OCI-LY3 (cell line): ENCODE measurements at regions not wholly inside any gene's neighbourhood (a gene's known extent, or its start where the extent isn't known, plus 50 kb on each side); places are given as distances from the start of the nearest gene placed in this dataset.

Experiments used
- H2AFZ ChIP-seq: fragments of 200-600, 300-600 bp; shearing (Covaris generic); 2 replicates; pipeline ENCODE4 v1.6.0; 2014; ENCODE audit warnings: antibody characterized with exemption, low read depth, low read length
- H3K27ac ChIP-seq: fragments of 200-600, 300-600 bp; sonication (generic); 2 replicates; pipeline ENCODE4 v1.5.1; 2014; ENCODE audit warnings: mild to moderate bottlenecking, low read length, moderate library complexity, mixed read lengths
- H3K27me3 ChIP-seq: fragments of 200-600, 300-600 bp; sonication (generic); 2 replicates; pipeline ENCODE4 v1.6.1; 2014; ENCODE audit warnings: low read depth, low read length, mixed read lengths
- H3K36me3 ChIP-seq: fragments of 200-600, 300-600 bp; sonication (generic); replicated peaks from 2 replicates; pipeline ENCODE3; 2014; ENCODE audit warnings: low read depth, low read length, mixed read lengths
- H3K4me1 ChIP-seq: fragments of 300-600, 200-600 bp; sonication (generic); 2 replicates; pipeline ENCODE4 v1.6.1; 2014; ENCODE audit warnings: low read length, mixed read lengths
- H3K4me2 ChIP-seq: fragments of 200-600, 300-600 bp; sonication (generic); 2 replicates; pipeline ENCODE4 v1.6.1; 2014; ENCODE audit warnings: low read length, mixed read lengths
- H3K4me3 ChIP-seq: fragments of 300-600, 200-600 bp; sonication (generic); 2 replicates; pipeline ENCODE4 v1.5.1; 2014; ENCODE audit warnings: antibody characterized with exemption, mild to moderate bottlenecking, low read length, moderate library complexity
- H3K79me2 ChIP-seq: fragments of 300-600, 200-600 bp; shearing (Covaris generic); 2 replicates; pipeline ENCODE4 v1.6.1; 2014; ENCODE audit warnings: mild to moderate bottlenecking, low read length, mixed read lengths
- H3K9ac ChIP-seq: fragments of 300-600, 200-600 bp; shearing (Covaris generic); 2 replicates; pipeline ENCODE4 v1.6.0; 2014; ENCODE audit warnings: mild to moderate bottlenecking, low read length, moderate library complexity
- H3K9me3 ChIP-seq: fragments of 200-600, 300-600 bp; shearing (Covaris generic); 2 replicates; pipeline ENCODE4 v1.6.1; 2014; ENCODE audit warnings: low read length, mixed read lengths; ENCODE audit not compliant: insufficient read depth
- H4K20me1 ChIP-seq: fragments of 200-600, 300-600 bp; sonication (generic); 2 replicates; pipeline ENCODE4 v1.6.1; 2016; ENCODE audit warnings: low read length, mixed read lengths; ENCODE audit not compliant: insufficient read depth
- EZH2phosphoT487 ChIP-seq: fragments of 200-600 bp; shearing (Covaris generic); IDR thresholded peaks from 2 replicates; pipeline ENCODE4 v1.6.1; 2018; ENCODE audit warnings: antibody characterized with exemption, mixed run types, low read depth
- TF ChIP-seq, protein P1 (sequence below): fragments of 200-600, 300-600 bp; sonication (generic); IDR thresholded peaks from 2 replicates; pipeline ENCODE4 v1.5.1; 2014; ENCODE audit warnings: antibody characterized with exemption, low read length, low read depth

- TF ChIP-seq, protein P1, sequence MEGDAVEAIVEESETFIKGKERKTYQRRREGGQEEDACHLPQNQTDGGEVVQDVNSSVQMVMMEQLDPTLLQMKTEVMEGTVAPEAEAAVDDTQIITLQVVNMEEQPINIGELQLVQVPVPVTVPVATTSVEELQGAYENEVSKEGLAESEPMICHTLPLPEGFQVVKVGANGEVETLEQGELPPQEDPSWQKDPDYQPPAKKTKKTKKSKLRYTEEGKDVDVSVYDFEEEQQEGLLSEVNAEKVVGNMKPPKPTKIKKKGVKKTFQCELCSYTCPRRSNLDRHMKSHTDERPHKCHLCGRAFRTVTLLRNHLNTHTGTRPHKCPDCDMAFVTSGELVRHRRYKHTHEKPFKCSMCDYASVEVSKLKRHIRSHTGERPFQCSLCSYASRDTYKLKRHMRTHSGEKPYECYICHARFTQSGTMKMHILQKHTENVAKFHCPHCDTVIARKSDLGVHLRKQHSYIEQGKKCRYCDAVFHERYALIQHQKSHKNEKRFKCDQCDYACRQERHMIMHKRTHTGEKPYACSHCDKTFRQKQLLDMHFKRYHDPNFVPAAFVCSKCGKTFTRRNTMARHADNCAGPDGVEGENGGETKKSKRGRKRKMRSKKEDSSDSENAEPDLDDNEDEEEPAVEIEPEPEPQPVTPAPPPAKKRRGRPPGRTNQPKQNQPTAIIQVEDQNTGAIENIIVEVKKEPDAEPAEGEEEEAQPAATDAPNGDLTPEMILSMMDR = no peak
- TF ChIP-seq EZH2phosphoT487 = no peak
- Histone ChIP-seq H3K4me3 (no peak overlapping the region), H3K4me1 (no peaks in the 10 kb centered on the region), H3K36me3 (no peaks in the 10 kb centered on the region), H3K9me3 (no peaks in the 10 kb centered on the region), H3K27me3 (no peaks in the 10 kb centered on the region), H3K79me2 (no peaks in the 10 kb centered on the region), H3K27ac (no peak overlapping the region), H2AFZ (no peak overlapping the region), H3K4me2 (no peak overlapping the region), H4K20me1 (no peaks in the 10 kb centered on the region), H3K9ac (no peak overlapping the region)
These were observed 559.8 kb downstream of the LMO4 start for GRCh38 chr1:87888446-87888845.

DNA sequence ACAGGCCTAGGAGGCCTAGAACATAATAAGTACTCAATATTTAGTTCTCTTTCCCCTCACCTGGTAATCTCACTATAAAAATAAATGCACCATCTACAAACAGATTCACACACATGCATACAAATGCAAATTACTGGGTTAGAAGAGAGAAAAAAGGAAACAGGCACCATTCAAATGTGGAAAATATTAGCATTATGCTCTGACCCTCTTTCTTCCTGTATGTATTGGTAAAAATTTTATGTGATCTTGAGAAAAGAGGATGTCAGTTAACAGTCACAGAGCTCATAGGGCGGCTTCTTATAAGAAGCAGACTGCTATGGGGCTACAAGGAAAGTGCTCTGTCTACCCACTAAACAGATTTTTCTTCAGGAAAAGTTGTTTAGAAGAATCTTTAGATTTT lies 565.4 kb downstream of the LMO4 start:
- Histone ChIP-seq H3K4me1 (no peaks in the 10 kb centered on the region), H3K9ac (no peak overlapping the region)
- no peak for TF ChIP-seq EZH2phosphoT487
- TF ChIP-seq, protein P1 = no peak

DNA sequence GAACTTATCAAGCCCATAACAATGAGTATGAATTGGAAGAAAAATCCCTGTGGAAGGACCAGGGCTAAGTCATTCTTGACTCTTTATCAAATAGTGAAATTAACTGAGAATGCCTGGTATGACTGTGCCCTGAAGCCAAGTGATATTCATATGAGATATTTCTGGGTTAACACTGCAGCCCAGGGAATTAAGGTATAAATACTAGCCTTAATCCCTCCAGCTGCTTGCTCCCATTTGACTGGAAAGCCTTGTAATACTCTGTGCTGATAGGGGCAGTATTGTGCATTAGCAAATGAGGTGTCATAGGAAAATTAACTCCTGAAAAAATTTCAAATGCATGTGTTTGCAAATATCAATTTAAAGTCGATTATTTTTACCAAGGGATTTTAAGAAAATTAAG lies 568.8 kb downstream of the LMO4 start:
- Histone ChIP-seq H3K36me3 (no peaks in the 10 kb centered on the region), H4K20me1 (no peaks in the 10 kb centered on the region), H3K27me3 (no peaks in the 10 kb centered on the region), H3K4me1 (no peaks in the 10 kb centered on the region), H3K9ac (no peak overlapping the region), H3K4me2 (no peak overlapping the region), H3K79me2 (no peaks in the 10 kb centered on the region), H3K9me3 (no peaks in the 10 kb centered on the region), H2AFZ (no peak overlapping the region), H3K4me3 (no peak overlapping the region), H3K27ac (no peak overlapping the region)
- TF ChIP-seq EZH2phosphoT487 = no peak
- TF ChIP-seq, protein P1 = no peak

More for the DNA sequence above, 565.4 kb downstream of the LMO4 start:
- Histone ChIP-seq H3K36me3 (no peaks in the 10 kb centered on the region), H3K27me3 (no peaks in the 10 kb centered on the region), H3K4me2 (no peak overlapping the region), H4K20me1 (no peaks in the 10 kb centered on the region), H3K79me2 (no peaks in the 10 kb centered on the region), H2AFZ (no peak overlapping the region), H3K9me3 (no peaks in the 10 kb centered on the region), H3K27ac (no peak overlapping the region), H3K4me3 (no peak overlapping the region)

DNA sequence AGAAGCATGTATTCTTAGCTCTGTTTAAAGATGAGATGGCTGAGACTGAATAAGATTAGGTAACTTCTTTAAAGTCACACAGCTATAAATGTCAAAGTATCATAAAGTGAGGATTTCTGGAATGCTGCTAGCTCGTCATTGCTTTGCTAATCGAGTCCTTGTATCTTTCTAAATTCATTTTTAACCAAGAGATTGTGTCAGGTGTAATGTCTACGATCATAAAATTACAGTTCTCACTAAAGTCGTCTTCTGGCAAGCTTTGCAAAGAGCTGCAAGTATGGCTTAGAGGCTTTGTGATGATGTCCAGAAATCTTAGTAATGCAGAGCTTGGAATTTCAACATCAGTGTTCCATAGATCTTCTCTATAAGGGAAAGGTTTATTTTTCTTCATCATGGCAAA lies 569.8 kb downstream of the LMO4 start:
- Histone ChIP-seq H2AFZ (no peak overlapping the region), H3K9ac (no peak overlapping the region), H3K27me3 (no peaks in the 10 kb centered on the region), H3K9me3 (no peaks in the 10 kb centered on the region), H3K36me3 (no peaks in the 10 kb centered on the region), H3K27ac (no peak overlapping the region), H3K4me3 (no peak overlapping the region), H3K79me2 (no peaks in the 10 kb centered on the region), H4K20me1 (no peaks in the 10 kb centered on the region), H3K4me1 (no peaks in the 10 kb centered on the region), H3K4me2 (no peak overlapping the region)
- TF ChIP-seq, protein P1 = no peak
- no peak for TF ChIP-seq EZH2phosphoT487
